ENCODE measurements at regions not wholly inside any gene's neighbourhood (a gene's known extent, or its start where the extent isn't known, plus 50 kb on each side); places are given as distances from the start of the nearest gene placed in this dataset.

DNA sequence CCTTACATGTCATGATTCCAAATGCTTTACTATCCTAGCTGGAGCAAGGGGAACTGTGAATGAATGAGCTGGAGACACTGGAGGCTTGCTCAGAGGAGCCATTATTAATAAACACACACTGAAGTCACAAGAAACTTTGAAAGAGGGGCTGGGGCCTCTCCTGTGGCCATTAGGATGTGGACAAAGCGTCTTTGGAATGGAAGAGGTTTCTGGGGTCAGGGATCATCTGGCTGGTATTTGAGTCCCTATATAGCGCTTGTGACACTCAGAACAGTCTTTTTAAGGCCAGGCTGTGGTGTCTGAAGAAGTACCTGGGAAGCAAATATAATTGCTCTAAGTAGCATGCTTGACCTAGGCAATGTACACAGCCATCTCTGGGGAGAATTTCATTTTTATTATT is 193.0 kb downstream of the JCAD start:
- TF ChIP-seq, protein P1, sequence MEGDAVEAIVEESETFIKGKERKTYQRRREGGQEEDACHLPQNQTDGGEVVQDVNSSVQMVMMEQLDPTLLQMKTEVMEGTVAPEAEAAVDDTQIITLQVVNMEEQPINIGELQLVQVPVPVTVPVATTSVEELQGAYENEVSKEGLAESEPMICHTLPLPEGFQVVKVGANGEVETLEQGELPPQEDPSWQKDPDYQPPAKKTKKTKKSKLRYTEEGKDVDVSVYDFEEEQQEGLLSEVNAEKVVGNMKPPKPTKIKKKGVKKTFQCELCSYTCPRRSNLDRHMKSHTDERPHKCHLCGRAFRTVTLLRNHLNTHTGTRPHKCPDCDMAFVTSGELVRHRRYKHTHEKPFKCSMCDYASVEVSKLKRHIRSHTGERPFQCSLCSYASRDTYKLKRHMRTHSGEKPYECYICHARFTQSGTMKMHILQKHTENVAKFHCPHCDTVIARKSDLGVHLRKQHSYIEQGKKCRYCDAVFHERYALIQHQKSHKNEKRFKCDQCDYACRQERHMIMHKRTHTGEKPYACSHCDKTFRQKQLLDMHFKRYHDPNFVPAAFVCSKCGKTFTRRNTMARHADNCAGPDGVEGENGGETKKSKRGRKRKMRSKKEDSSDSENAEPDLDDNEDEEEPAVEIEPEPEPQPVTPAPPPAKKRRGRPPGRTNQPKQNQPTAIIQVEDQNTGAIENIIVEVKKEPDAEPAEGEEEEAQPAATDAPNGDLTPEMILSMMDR (IDR thresholded peaks at IDR 0.05): no peak
- no peak for TF ChIP-seq POLR2A (IDR thresholded peaks at IDR 0.05)

Measured in thyroid gland (tissue), 4 donors.